Erythroblast (primary cell): ENCODE measurements at regions not wholly inside any gene's neighbourhood (a gene's known extent, or its start where the extent isn't known, plus 50 kb on each side); places are given as distances from the start of the nearest gene placed in this dataset.
"Not testable (repeated sequence)": the region's sequence is repeated elsewhere in the genome, so short reads cannot be mapped to it uniquely, and the experiment has no call there.

Source experiments
- DNase-seq, 2 experiments: peaks; one replicate each; lab custom pipeline; 2025; lab: John Stamatoyannopoulos, UW
- GATA1 ChIP-seq: IDR thresholded peaks from 2 replicates; pipeline ENCODE4 v1.6.1; 2011; ENCODE audit warnings: low read depth, mild to moderate bottlenecking, control low read depth, low read length, moderate library complexity
- POLR2A ChIP-seq: IDR thresholded peaks from 2 replicates; pipeline ENCODE4 v1.6.1; 2011; ENCODE audit warnings: mild to moderate bottlenecking, low read length

DNA sequence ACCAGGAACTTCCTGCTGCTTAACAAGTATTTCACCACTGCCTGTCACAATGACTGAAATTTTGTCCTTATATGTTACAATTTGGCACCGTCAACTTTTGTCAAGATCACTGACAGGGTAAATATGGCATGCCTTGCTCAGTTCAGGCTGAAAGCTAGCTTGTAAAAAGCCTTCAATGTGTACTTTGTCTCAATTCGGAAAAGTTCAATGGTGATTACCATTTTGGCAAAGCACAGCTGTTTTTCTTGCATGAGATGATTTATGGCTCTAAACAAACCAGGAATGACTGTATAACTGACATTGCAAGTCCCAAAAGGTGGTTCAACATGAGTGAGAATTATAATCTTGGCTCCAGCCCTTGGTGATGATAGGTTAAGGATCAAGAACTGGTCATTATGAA lies 1255.2 kb downstream of the CNTNAP5 start:
- no peak for DNase-seq
- TF ChIP-seq POLR2A (no peak), GATA1 (no peak)

GRCh38 chr2:125281242-125281641 lies 1256.2 kb downstream of the CNTNAP5 start:
- TF ChIP-seq GATA1 (no peak), POLR2A (no peak)
- no peak for DNase-seq

DNA sequence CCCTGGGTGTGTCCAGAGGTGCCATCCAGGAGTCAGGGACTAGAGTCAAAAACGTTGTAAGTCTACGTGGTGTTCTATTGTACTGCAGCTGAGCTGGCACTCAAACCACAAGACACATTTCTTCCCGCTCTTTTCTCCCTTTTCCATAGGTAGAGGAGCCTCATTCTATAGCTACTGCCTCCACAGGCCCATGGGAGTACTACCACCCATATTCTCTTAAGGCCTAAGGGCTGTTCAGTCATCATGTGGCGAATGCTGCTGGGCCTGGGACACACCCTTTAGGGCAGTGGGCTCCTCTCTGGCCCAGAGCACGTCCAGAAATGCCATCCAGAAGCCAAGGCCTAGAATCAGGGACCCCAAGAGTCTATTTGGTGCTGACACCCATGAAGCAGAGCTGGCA lies 1271.7 kb downstream of the CNTNAP5 start:
- DNase-seq: no peak
- TF ChIP-seq GATA1 (no peak), POLR2A (no peak)

GRCh38 chr2:125310657-125311364 lies 1285.7 kb downstream of the CNTNAP5 start:
- TF ChIP-seq POLR2A: no peak
- TF ChIP-seq GATA1: no peak
- DNase-seq: no peak

DNA sequence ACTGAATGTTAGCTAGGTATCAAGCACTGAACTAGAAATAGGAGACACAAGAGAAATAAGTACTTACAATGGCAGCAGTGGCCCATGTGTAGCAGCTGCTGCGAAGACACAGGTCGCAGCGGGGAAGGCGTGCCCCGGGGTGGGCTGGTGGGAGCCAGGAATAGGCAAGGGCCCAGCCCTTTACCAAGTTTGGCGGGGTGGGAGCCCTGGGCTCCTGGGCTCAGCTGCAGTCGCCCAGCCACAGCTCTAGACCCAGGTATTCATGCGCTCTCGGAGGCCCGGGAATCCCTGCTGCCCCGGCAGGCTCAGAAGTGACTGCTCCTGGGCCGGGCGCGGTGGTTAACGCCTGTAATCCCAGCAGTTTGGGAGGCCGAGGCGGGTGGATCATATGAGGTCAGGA lies 1287.3 kb downstream of the CNTNAP5 start:
- DNase-seq: no peak
- no peak for TF ChIP-seq GATA1
- TF ChIP-seq POLR2A: no peak

DNA sequence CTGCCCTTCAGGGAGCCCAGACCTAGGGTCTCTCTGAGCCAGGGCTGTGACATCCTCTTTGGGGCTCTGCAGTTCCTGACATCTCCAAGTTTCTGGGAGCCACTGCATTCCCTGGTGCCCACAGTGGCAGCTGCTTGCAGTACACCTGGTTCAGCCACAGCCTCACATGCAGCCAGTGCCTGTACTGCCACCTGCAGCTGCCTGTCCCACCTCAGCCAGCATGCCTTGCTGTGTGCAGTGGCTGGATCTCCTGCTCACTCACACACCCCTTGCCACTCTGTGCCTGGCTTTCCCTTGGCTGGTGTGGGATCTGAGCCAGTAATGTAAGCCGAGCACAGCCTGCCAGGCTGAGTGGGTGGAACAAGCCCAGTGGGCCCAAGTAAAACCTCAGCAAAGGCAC lies 1288.7 kb downstream of the CNTNAP5 start:
- no peak for DNase-seq
- no peak for TF ChIP-seq GATA1
- no peak for TF ChIP-seq POLR2A

DNA sequence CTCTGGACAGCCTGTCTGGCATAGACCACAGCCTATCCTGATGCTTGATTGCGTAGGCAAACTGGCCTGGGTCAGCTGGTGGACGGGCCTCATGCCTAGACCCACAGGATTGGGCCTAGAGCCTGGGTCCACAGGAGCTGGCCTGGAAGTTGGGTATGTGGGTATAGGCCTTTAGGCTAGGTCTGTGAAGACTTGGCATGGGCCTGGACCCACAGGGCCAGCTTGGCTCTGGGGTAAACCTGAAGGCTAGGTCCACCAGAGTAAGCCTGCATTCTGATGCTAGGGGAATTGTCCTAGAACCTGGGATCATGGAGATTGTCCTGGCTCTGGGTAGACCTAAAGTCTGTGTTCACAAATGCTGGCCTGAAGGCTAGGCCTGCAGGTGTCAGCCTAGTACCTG lies 1293.7 kb downstream of the CNTNAP5 start:
- TF ChIP-seq POLR2A (no peak), GATA1 (no peak)

GRCh38 chr2:125324273-125324672 lies 1299.2 kb downstream of the CNTNAP5 start:
- no peak for DNase-seq
- TF ChIP-seq GATA1 (no peak), POLR2A (no peak)

More for the DNA sequence above, 1293.7 kb downstream of the CNTNAP5 start:
- no peak for DNase-seq

GRCh38 chr2:125330133-125330532 lies 1305.0 kb downstream of the CNTNAP5 start:
- no peak for DNase-seq
- TF ChIP-seq POLR2A (no peak), GATA1 (no peak)

GRCh38 chr2:125341353-125341752 lies 1314.6 kb upstream of the GYPC start:
- DNase-seq: no peak
- TF ChIP-seq GATA1 (no peak), POLR2A (no peak)

GRCh38 chr2:125353542-125353941 lies 1302.4 kb upstream of the GYPC start:
- not testable (repeated sequence) for DNase-seq

DNA sequence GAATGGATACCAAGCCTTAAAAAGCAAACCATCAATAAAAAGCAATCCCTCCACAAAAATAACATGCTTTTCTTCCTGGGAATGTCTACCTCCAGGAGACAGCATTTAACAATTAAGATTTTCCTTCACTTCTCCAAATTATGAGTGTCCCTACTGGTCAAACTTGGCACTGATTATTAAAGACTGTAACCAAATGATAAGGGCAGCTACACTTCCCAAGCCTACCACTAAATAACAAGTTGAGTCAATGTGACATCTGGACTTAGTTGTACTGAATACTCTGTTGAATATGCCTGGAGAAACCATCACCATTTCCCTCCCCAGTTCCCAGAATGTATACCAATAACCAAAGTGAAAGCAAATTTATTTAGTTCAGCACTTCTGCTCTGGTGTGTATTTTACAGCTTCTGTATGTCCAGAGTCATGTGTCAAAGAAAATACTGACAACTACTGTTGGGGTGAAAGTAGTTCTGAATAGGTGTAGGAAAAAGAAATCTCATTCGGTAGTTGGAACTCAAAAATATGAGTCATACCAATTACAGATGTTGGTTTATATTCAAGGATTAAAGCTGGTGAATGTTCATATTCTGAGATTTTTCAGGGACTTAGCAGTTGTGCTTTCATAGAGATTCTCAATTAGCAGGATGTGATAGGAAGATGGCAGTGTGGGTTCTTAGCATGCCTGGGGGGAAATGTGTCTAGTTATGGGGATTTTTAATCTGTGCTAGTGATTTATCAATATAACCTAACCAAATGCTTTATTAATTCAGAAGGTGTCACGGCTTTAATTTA lies 1291.6 kb upstream of the GYPC start:
- TF ChIP-seq POLR2A: no peak
- no peak for TF ChIP-seq GATA1
- DNase-seq: no peak

GRCh38 chr2:125364984-125365265 lies 1291.0 kb upstream of the GYPC start:
- no peak for DNase-seq

DNA sequence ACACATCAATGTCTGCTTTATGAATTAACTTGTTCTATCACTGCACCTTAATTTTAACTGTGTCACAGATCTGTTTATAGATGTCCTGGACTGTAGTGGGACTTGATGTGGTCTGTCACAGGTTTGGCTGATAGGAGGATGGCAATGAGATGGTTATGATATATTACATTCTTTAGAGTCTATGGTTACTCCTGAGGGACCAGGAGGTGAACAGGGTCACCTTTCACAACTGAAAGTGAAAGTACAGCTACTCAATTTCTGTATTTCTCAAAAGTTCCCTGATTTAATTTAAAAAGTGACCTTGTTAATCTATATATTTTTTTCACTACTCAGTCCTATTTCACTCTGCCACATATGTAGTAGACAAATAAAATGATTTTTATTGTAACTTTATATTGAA lies 1284.1 kb upstream of the GYPC start:
- no peak for DNase-seq
- TF ChIP-seq GATA1: no peak
- TF ChIP-seq POLR2A: no peak

More at GRCh38 chr2:125364984-125365265, 1291.0 kb upstream of the GYPC start:
- no peak for TF ChIP-seq POLR2A

GRCh38 chr2:125373293-125373692 lies 1282.7 kb upstream of the GYPC start:
- TF ChIP-seq POLR2A (no peak), GATA1 (no peak)
- DNase-seq: no peak
